Astrocyte (in vitro differentiated cells and primary cell): ENCODE measurements at regions not wholly inside any gene's neighbourhood (a gene's known extent, or its start where the extent isn't known, plus 50 kb on each side); places are given as distances from the start of the nearest gene placed in this dataset.

Source experiments
- CTCF ChIP-seq: IDR thresholded peaks from 2 replicates; pipeline ENCODE4 v1.5.1; 2011; ENCODE audit warnings: low read depth, mild to moderate bottlenecking, inconsistent platforms, low read length, moderate library complexity; ENCODE audit not compliant: insufficient read depth
- EZH2 ChIP-seq: IDR thresholded peaks from 2 replicates; pipeline ENCODE4 v1.6.1; 2012; ENCODE audit warnings: mild to moderate bottlenecking, low read length, inconsistent platforms; ENCODE audit not compliant: insufficient read depth

- TF ChIP-seq CTCF (no peak), EZH2 (no peak)
These were observed 571.1 kb upstream of the LRRN3 start for GRCh38 chr7:110519851-110520250.
